Rectal smooth muscle tissue (tissue), 1 donor: ENCODE measurements at regions not wholly inside any gene's neighbourhood (a gene's known extent, or its start where the extent isn't known, plus 50 kb on each side); places are given as distances from the start of the nearest gene placed in this dataset.
"Not testable (repeated sequence)": the region's sequence is repeated elsewhere in the genome, so short reads cannot be mapped to it uniquely, and the experiment has no call there.

ENCODE experiments used
- H3K27ac ChIP-seq: one replicate; pipeline ENCODE4 v1.7.0; 2013; ENCODE audit warnings: low read depth, low read length, inconsistent platforms
- H3K27me3 ChIP-seq: one replicate; pipeline ENCODE4 v1.7.0; 2013; ENCODE audit warnings: low read length; ENCODE audit not compliant: control insufficient read depth, insufficient read depth
- H3K36me3 ChIP-seq: one replicate; pipeline ENCODE4 v1.7.0; 2013; ENCODE audit warnings: low read length; ENCODE audit not compliant: control insufficient read depth, insufficient read depth
- H3K4me1 ChIP-seq: one replicate; pipeline ENCODE4 v1.7.0; 2013; ENCODE audit warnings: low read length; ENCODE audit not compliant: control insufficient read depth, insufficient read depth
- H3K4me3 ChIP-seq: one replicate; pipeline ENCODE4 v1.7.0; 2013; ENCODE audit warnings: low read length
- H3K9ac ChIP-seq: one replicate; pipeline ENCODE4 v1.7.0; 2013; ENCODE audit warnings: low read length

GRCh38 chrX:77088233-77088632 is 359.0 kb upstream of the FGF16 start:
- no peak overlapping the region for H3K9ac ChIP-seq
- H3K4me1 ChIP-seq = no peaks in the 10 kb centered on the region
- H3K27ac ChIP-seq = no peak overlapping the region
- no peaks in the 10 kb centered on the region for H3K27me3 ChIP-seq
- no peak overlapping the region for H3K4me3 ChIP-seq
- no peaks in the 10 kb centered on the region for H3K36me3 ChIP-seq

DNA sequence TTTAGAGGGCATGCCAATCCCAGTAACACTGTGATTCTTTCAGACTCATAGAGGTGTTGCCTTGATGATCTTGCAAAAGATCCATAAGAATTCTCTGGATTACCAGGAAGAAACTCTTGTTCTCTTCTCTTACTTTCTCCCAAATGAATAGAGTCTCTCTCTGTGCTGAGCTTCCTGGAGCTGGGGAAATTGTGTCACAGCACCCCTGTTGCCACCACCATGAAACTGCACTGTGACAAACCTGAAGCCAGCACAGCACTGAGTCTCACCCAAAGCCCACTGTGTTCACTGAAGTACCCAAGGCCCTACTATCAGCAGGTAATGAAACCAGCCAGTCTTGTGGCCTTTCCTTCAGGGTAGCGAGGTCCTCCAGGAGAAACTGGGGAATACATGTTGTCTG is 332.7 kb upstream of the FGF16 start:
- Histone ChIP-seq H3K4me1 (no peaks in the 10 kb centered on the region), H3K9ac (no peak overlapping the region), H3K4me3 (no peak overlapping the region), H3K27ac (no peak overlapping the region), H3K36me3 (no peaks in the 10 kb centered on the region), H3K27me3 (no peaks in the 10 kb centered on the region)

DNA sequence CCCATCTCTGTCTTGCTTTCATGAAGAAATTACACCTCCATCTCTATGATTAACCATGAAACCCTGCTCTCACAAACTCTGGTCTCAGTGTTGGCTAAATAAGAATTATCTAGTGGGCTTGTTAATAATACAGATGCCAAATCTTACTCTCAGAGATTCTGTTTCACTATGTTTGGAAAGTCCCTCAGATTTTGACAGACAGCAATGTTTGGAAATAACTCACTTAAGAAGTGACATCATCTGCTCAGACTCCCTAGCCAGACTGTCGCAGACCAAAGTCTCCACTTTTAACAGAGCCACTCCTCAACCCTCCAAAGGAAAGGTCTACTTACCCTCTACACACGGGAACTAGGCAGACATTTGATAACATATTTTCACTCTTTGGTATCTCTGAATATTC is 328.5 kb upstream of the FGF16 start:
- H3K4me3 ChIP-seq = no peak overlapping the region
- no peaks in the 10 kb centered on the region for H3K27me3 ChIP-seq
- no peak overlapping the region for H3K27ac ChIP-seq
- H3K4me1 ChIP-seq = no peaks in the 10 kb centered on the region
- H3K36me3 ChIP-seq = no peaks in the 10 kb centered on the region
- no peak overlapping the region for H3K9ac ChIP-seq

GRCh38 chrX:77119706-77120105 is 327.5 kb upstream of the FGF16 start:
- Histone ChIP-seq H3K36me3 (no peaks in the 10 kb centered on the region), H3K27ac (no peak overlapping the region), H3K27me3 (no peaks in the 10 kb centered on the region), H3K4me3 (no peak overlapping the region), H3K4me1 (no peaks in the 10 kb centered on the region), H3K9ac (no peak overlapping the region)

- H3K4me1 ChIP-seq, H3K27me3 ChIP-seq, H3K4me3 ChIP-seq, H3K27ac ChIP-seq, H3K36me3 ChIP-seq, H3K9ac ChIP-seq: not testable (repeated sequence)
Measured at GRCh38 chrX:77123917-77124316, 323.3 kb upstream of the FGF16 start.

DNA sequence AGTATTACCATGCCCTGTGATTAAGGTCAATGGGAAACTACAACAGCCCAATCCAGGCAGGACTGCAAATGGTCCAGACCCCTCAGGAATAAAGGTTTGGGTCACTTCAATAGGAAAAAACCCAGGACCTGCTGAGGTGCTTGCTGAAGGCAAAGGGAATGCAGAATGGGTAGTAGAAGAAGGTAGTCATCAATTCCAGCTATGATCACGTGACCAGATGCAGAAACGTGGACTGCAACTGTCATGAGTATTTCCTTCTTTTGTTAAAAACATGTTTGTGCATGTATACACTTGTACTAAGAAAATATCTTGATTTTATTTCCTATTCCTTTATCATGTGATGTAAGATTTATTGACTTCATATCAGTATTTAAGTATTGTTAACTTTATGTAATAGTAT is 319.6 kb upstream of the FGF16 start:
- H3K4me1 ChIP-seq, H3K9ac ChIP-seq, H3K27ac ChIP-seq, H3K27me3 ChIP-seq, H3K4me3 ChIP-seq, H3K36me3 ChIP-seq: not testable (repeated sequence)

- Histone ChIP-seq H3K27me3 (no peaks in the 10 kb centered on the region), H3K4me1 (no peaks in the 10 kb centered on the region), H3K9ac (no peak overlapping the region), H3K36me3 (no peaks in the 10 kb centered on the region), H3K27ac (no peak overlapping the region), H3K4me3 (no peak overlapping the region)
Measured at GRCh38 chrX:77143907-77144306, 303.3 kb upstream of the FGF16 start.

- H3K9ac ChIP-seq = no peak overlapping the region
- no peak overlapping the region for H3K27ac ChIP-seq
- H3K36me3 ChIP-seq = no peaks in the 10 kb centered on the region
- H3K4me1 ChIP-seq = no peaks in the 10 kb centered on the region
- H3K27me3 ChIP-seq = no peaks in the 10 kb centered on the region
- no peak overlapping the region for H3K4me3 ChIP-seq
Measured at GRCh38 chrX:77160301-77160700, 286.9 kb upstream of the FGF16 start.

DNA sequence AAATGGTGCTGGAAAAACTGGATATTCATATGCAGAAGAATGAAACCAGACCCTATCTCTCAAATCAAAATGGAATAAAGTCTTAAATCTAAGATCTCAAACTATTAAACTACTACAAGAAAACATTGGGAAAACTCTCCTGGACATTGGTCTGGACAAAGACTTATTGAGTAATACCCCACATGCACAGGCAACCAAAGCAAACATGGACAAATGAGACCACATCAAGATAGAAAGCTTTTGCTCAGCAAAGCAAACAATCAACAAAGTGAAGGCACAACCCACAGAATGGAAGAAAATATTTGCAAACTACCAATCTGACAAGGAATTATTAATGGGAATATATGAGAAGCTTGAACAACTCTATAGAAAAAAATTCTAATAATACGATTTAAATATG is 284.4 kb upstream of the FGF16 start:
- H3K27ac ChIP-seq = no peak overlapping the region
- no peaks in the 10 kb centered on the region for H3K36me3 ChIP-seq
- no peak overlapping the region for H3K4me3 ChIP-seq
- H3K27me3 ChIP-seq = no peaks in the 10 kb centered on the region
- H3K4me1 ChIP-seq = no peaks in the 10 kb centered on the region
- no peak overlapping the region for H3K9ac ChIP-seq

GRCh38 chrX:77167993-77168392 is 279.2 kb upstream of the FGF16 start:
- Histone ChIP-seq H3K36me3 (no peaks in the 10 kb centered on the region), H3K9ac (no peak overlapping the region), H3K27me3 (no peaks in the 10 kb centered on the region), H3K27ac (no peak overlapping the region), H3K4me1 (no peaks in the 10 kb centered on the region), H3K4me3 (no peak overlapping the region)

GRCh38 chrX:77174680-77175519 is 272.3 kb upstream of the FGF16 start:
- Histone ChIP-seq H3K27ac (no peak overlapping the region), H3K36me3 (no peaks in the 10 kb centered on the region)

GRCh38 chrX:77200663-77201062 is 246.5 kb upstream of the FGF16 start:
- Histone ChIP-seq H3K9ac (no peak overlapping the region), H3K27me3 (no peaks in the 10 kb centered on the region), H3K4me1 (no peaks in the 10 kb centered on the region), H3K27ac (no peak overlapping the region), H3K36me3 (no peaks in the 10 kb centered on the region), H3K4me3 (no peak overlapping the region)

More at GRCh38 chrX:77174680-77175519, 272.3 kb upstream of the FGF16 start:
- Histone ChIP-seq H3K27me3 (no peaks in the 10 kb centered on the region), H3K4me1 (no peaks in the 10 kb centered on the region), H3K4me3 (no peak overlapping the region), H3K9ac (no peak overlapping the region)

DNA sequence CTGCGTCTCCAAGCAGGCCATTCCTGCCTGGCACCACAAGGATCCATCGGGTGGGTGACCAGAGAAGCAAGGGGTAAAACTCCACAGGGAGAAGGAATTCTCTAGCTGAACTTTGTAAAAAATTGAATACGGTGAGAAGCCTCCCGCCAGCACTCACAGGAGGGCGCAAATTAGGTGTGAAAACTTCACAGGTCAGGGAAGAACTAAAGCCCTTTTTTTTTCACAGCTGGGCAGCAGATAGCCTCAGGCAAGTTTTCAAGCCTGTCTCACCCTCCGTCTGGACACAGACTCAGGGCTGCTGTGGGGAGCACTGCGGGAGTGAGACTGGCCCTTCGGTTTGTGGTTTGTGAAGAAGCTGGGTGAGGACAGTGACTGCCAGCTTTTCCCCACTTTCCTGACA is 224.1 kb upstream of the FGF16 start:
- Histone ChIP-seq H3K4me1 (no peaks in the 10 kb centered on the region), H3K27me3 (no peaks in the 10 kb centered on the region), H3K36me3 (no peaks in the 10 kb centered on the region), H3K4me3 (no peak overlapping the region), H3K27ac (no peak overlapping the region), H3K9ac (no peak overlapping the region)
